ENCODE measurements at regions not wholly inside any gene's neighbourhood (a gene's known extent, or its start where the extent isn't known, plus 50 kb on each side); places are given as distances from the start of the nearest gene placed in this dataset.

DNA sequence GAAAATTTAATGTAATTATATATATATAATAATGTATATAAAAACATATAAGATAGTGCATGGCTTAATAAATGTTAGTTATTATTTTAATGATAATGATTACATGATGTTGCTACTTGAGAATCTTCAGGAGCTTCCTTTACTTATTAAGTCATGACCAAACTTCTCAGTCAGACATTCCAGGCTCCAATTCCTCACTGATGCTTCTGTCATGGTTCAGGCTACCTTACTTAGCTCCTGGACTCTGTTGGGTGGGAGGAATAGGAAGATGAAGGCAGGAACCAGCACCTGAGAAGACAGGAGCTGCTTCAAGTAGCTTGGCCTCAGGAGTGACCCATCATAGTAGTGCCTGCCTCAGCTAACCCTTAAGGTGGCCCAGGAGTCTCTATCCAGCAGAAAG lies 55.0 kb upstream of the EEPD1 start:
- TF ChIP-seq POLR2A (IDR thresholded peaks at IDR 0.05): no peak
- TF ChIP-seq, protein P1, sequence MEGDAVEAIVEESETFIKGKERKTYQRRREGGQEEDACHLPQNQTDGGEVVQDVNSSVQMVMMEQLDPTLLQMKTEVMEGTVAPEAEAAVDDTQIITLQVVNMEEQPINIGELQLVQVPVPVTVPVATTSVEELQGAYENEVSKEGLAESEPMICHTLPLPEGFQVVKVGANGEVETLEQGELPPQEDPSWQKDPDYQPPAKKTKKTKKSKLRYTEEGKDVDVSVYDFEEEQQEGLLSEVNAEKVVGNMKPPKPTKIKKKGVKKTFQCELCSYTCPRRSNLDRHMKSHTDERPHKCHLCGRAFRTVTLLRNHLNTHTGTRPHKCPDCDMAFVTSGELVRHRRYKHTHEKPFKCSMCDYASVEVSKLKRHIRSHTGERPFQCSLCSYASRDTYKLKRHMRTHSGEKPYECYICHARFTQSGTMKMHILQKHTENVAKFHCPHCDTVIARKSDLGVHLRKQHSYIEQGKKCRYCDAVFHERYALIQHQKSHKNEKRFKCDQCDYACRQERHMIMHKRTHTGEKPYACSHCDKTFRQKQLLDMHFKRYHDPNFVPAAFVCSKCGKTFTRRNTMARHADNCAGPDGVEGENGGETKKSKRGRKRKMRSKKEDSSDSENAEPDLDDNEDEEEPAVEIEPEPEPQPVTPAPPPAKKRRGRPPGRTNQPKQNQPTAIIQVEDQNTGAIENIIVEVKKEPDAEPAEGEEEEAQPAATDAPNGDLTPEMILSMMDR (IDR thresholded peaks at IDR 0.05): no peak

Measured in adrenal gland (tissue), 5 donors.